22Rv1 (cell line): ENCODE measurements at regions not wholly inside any gene's neighbourhood (a gene's known extent, or its start where the extent isn't known, plus 50 kb on each side); places are given as distances from the start of the nearest gene placed in this dataset.

Experiments used
- H3K27ac ChIP-seq: fragments of 450-650 bp; 2 replicates; pipeline ENCODE4 v1.5.1; 2017
- CTCF ChIP-seq: fragments of 450-650 bp; IDR thresholded peaks from 2 replicates; pipeline ENCODE4 v1.5.1; 2017; ENCODE audit warnings: mild to moderate bottlenecking
- ZFX ChIP-seq: fragments of 450-650 bp; IDR thresholded peaks from 2 replicates; pipeline ENCODE4 v1.6.1; 2017; ENCODE audit warnings: antibody characterized with exemption, borderline replicate concordance

GRCh38 chr20:52572687-52573086 is 381.1 kb upstream of the ZFP64 start:
- H3K27ac ChIP-seq: no peak overlapping the region
- no peak for TF ChIP-seq CTCF
- no peak for TF ChIP-seq ZFX

- TF ChIP-seq CTCF: no peak
- no peak for TF ChIP-seq ZFX
- no peak overlapping the region for H3K27ac ChIP-seq
These were observed 377.6 kb upstream of the ZFP64 start for GRCh38 chr20:52569201-52569600.

- no peak overlapping the region for H3K27ac ChIP-seq
- TF ChIP-seq ZFX (no peak), CTCF (no peak)
These were observed 374.0 kb upstream of the ZFP64 start for GRCh38 chr20:52565614-52566013.

- TF ChIP-seq ZFX: no peak
- TF ChIP-seq CTCF: no peak
These were observed 373.0 kb upstream of the ZFP64 start for GRCh38 chr20:52564594-52564993.

GRCh38 chr20:52552181-52552872 is 360.7 kb upstream of the ZFP64 start:
- no peak for TF ChIP-seq CTCF
- no peak for TF ChIP-seq ZFX
- no peak overlapping the region for H3K27ac ChIP-seq

More at GRCh38 chr20:52564594-52564993, 373.0 kb upstream of the ZFP64 start:
- no peak overlapping the region for H3K27ac ChIP-seq

- TF ChIP-seq ZFX: no peak
- TF ChIP-seq CTCF: no peak
- no peak overlapping the region for H3K27ac ChIP-seq
These were observed 350.6 kb upstream of the ZFP64 start for GRCh38 chr20:52542131-52542530.

- TF ChIP-seq ZFX: no peak
- no peak for TF ChIP-seq CTCF
- H3K27ac ChIP-seq: no peak overlapping the region
These were observed 348.9 kb upstream of the ZFP64 start for GRCh38 chr20:52540509-52540908.
